Neural progenitor cell (in vitro differentiated cells): ENCODE measurements at regions not wholly inside any gene's neighbourhood (a gene's known extent, or its start where the extent isn't known, plus 50 kb on each side); places are given as distances from the start of the nearest gene placed in this dataset.

Experiments used
- DNase-seq: peaks from one replicate; pipeline ENCODE4 v3.0.0-alpha.2; 2016; ENCODE audit warnings: low spot score
- H2AFZ ChIP-seq: fragments of 200-600 bp; sonication (generic); replicated peaks from 2 replicates; pipeline ENCODE4 v1.6.1; 2016; ENCODE audit warnings: antibody characterized with exemption
- H3F3A ChIP-seq: fragments of 200-600 bp; sonication (generic); 2 replicates; pipeline ENCODE4 v1.6.1; 2016; ENCODE audit warnings: antibody characterized with exemption, low read depth
- H3K27ac ChIP-seq: fragments of 200-600 bp; sonication (generic); 2 replicates; pipeline ENCODE4 v1.5.1; 2016; ENCODE audit warnings: mild to moderate bottlenecking
- H3K27me3 ChIP-seq: fragments of 200-600 bp; sonication (generic); 2 replicates; pipeline ENCODE4 v1.6.1; 2016; ENCODE audit warnings: mild to moderate bottlenecking, moderate library complexity
- H3K36me3 ChIP-seq: fragments of 200-600 bp; sonication (generic); 2 replicates; pipeline ENCODE4 v1.5.1; 2016
- H3K4me1 ChIP-seq: fragments of 200-600 bp; sonication (generic); 2 replicates; pipeline ENCODE4 v1.6.1; 2016; ENCODE audit warnings: mixed run types
- H3K4me2 ChIP-seq: fragments of 200-600 bp; sonication (generic); 2 replicates; pipeline ENCODE4 v1.6.1; 2016
- H3K4me3 ChIP-seq: fragments of 200-600 bp; sonication (generic); 2 replicates; pipeline ENCODE4 v1.5.1; 2016
- H3K79me2 ChIP-seq: fragments of 200-600 bp; sonication (generic); 2 replicates; pipeline ENCODE4 v1.6.1; 2016; ENCODE audit warnings: low read depth
- H3K9ac ChIP-seq: fragments of 200-600 bp; sonication (generic); 2 replicates; pipeline ENCODE4 v1.6.1; 2016
- H3K9me3 ChIP-seq: fragments of 200-600 bp; sonication (generic); 2 replicates; pipeline ENCODE4 v1.5.1; 2016; ENCODE audit warnings: low read depth
- H4K20me1 ChIP-seq: fragments of 200-600 bp; sonication (generic); 2 replicates; pipeline ENCODE4 v1.6.1; 2016; ENCODE audit warnings: low read depth
- H3K27ac Mint-ChIP-seq: 3 replicates; pipeline ENCODE4 v1.8.0; 2021; ENCODE audit warnings: mixed read lengths
- H3K27me3 Mint-ChIP-seq: 2 replicates; pipeline ENCODE4 v1.8.0; 2022; ENCODE audit warnings: low read depth, mild to moderate bottlenecking, inconsistent platforms, moderate library complexity, mixed read lengths; ENCODE audit not compliant: insufficient read depth
- H3K36me3 Mint-ChIP-seq: 3 replicates; pipeline ENCODE4 v1.8.0; 2021; ENCODE audit warnings: mixed read lengths
- H3K4me1 Mint-ChIP-seq: 3 replicates; pipeline ENCODE4 v1.8.0; 2021; ENCODE audit warnings: mixed read lengths
- H3K4me3 Mint-ChIP-seq: 3 replicates; pipeline ENCODE4 v1.8.0; 2021; ENCODE audit warnings: mild to moderate bottlenecking, moderate library complexity, mixed read lengths
- H3K9me3 Mint-ChIP-seq: 3 replicates; pipeline ENCODE4 v1.8.0; 2020; ENCODE audit warnings: mixed read lengths
- CTCF ChIP-seq: fragments of 200-600 bp; sonication (generic); IDR thresholded peaks from 2 replicates; pipeline ENCODE4 v1.5.1; 2017; ENCODE audit warnings: antibody characterized with exemption, mild to moderate bottlenecking
- EZH2 ChIP-seq: fragments of 200-600 bp; sonication (generic); IDR thresholded peaks from 2 replicates; pipeline ENCODE4 v1.6.1; 2017; ENCODE audit warnings: antibody characterized with exemption, mild to moderate bottlenecking, moderate library complexity
- EZH2phosphoT487 ChIP-seq: fragments of 200-600 bp; sonication (generic); IDR thresholded peaks from 2 replicates; pipeline ENCODE4 v1.6.1; 2017; ENCODE audit warnings: antibody characterized with exemption

- Mint-ChIP-seq H3K4me1 (peaks cover 34% of the 10 kb centered on the region), H3K27me3 (peaks cover 12% of the 10 kb centered on the region), H3K27ac (no peak overlapping the region), H3K36me3 (no peaks in the 10 kb centered on the region), H3K9me3 (peaks cover 22% of the 10 kb centered on the region), H3K4me3 (no peak overlapping the region)
- H3F3A ChIP-seq = no peaks in the 10 kb centered on the region
- no peaks in the 10 kb centered on the region for H3K79me2 ChIP-seq
- no peaks in the 10 kb centered on the region for H3K36me3 ChIP-seq
- DNase-seq = peak; percentile 21
- H3K27ac ChIP-seq = no peak overlapping the region
- H2AFZ ChIP-seq = no peak overlapping the region
- peaks cover 17% of the 10 kb centered on the region for H3K4me1 ChIP-seq
- H3K4me3 ChIP-seq = no peak overlapping the region
- no peaks in the 10 kb centered on the region for H3K27me3 ChIP-seq
- H3K9me3 ChIP-seq = no peaks in the 10 kb centered on the region
- TF ChIP-seq EZH2phosphoT487 = no peak
- no peak for TF ChIP-seq EZH2
- no peak for TF ChIP-seq CTCF
- H3K9ac ChIP-seq = no peak overlapping the region
- H4K20me1 ChIP-seq = no peaks in the 10 kb centered on the region
- H3K4me2 ChIP-seq = no peak overlapping the region
Observed at GRCh38 chrX:39757971-39758370, 339.8 kb downstream of the BCOR start.

- Histone ChIP-seq H2AFZ (no peak overlapping the region), H3K27me3 (no peaks in the 10 kb centered on the region), H3K9ac (no peak overlapping the region), H3K4me2 (no peak overlapping the region), H3K9me3 (no peaks in the 10 kb centered on the region), H3F3A (peaks cover 4% of the 10 kb centered on the region), H3K4me3 (no peak overlapping the region), H3K36me3 (no peaks in the 10 kb centered on the region), H3K27ac (no peak overlapping the region), H4K20me1 (no peaks in the 10 kb centered on the region), H3K4me1 (peaks cover 21% of the 10 kb centered on the region), H3K79me2 (no peaks in the 10 kb centered on the region)
- no peaks in the 10 kb centered on the region for H3K36me3 Mint-ChIP-seq
- no peak for TF ChIP-seq CTCF
- no peak for TF ChIP-seq EZH2phosphoT487
- TF ChIP-seq EZH2 = no peak
- H3K9me3 Mint-ChIP-seq = peaks cover 16% of the 10 kb centered on the region
- H3K27ac Mint-ChIP-seq = no peak overlapping the region
- no peak overlapping the region for H3K4me3 Mint-ChIP-seq
- no peak for DNase-seq
- H3K27me3 Mint-ChIP-seq = peaks cover 12% of the 10 kb centered on the region
- H3K4me1 Mint-ChIP-seq = peaks cover 34% of the 10 kb centered on the region
Observed at GRCh38 chrX:39758791-39759525, 338.8 kb downstream of the BCOR start.

GRCh38 chrX:39759526-39760224 lies 338.1 kb downstream of the BCOR start:
- peaks cover 16% of the 10 kb centered on the region for H3K9me3 Mint-ChIP-seq
- no peak overlapping the region for H3K4me3 ChIP-seq

More at GRCh38 chrX:39759526-39760224, 338.1 kb downstream of the BCOR start:
- Histone ChIP-seq H2AFZ (no peak overlapping the region), H3K79me2 (no peaks in the 10 kb centered on the region), H3K27me3 (no peaks in the 10 kb centered on the region), H3K4me2 (no peak overlapping the region), H3K4me1 (peaks cover 27% of the 10 kb centered on the region), H3K36me3 (no peaks in the 10 kb centered on the region), H3K9ac (no peak overlapping the region), H3K27ac (no peak overlapping the region), H3F3A (peaks cover 11% of the 10 kb centered on the region), H4K20me1 (no peaks in the 10 kb centered on the region), H3K9me3 (no peaks in the 10 kb centered on the region)
- peak; percentile 53 for DNase-seq
- H3K27ac Mint-ChIP-seq = no peak overlapping the region
- peaks cover 12% of the 10 kb centered on the region for H3K27me3 Mint-ChIP-seq
- H3K4me3 Mint-ChIP-seq = no peak overlapping the region
- TF ChIP-seq EZH2phosphoT487 (no peak), EZH2 (no peak), CTCF (no peak)
- H3K36me3 Mint-ChIP-seq = no peaks in the 10 kb centered on the region
- H3K4me1 Mint-ChIP-seq = peaks cover 36% of the 10 kb centered on the region
